GM12865 (cell line): ENCODE measurements at regions not wholly inside any gene's neighbourhood (a gene's known extent, or its start where the extent isn't known, plus 50 kb on each side); places are given as distances from the start of the nearest gene placed in this dataset.

Source experiments
- DNase-seq: peaks from one replicate; pipeline ENCODE4 v3.0.0; 2010; ENCODE audit warnings: low read depth
- H3K4me3 ChIP-seq: 2 replicates; pipeline ENCODE4 v1.5.1; 2011; ENCODE audit warnings: mild to moderate bottlenecking, low read depth, low read length, control low read depth
- TF ChIP-seq, protein P1 (sequence below): IDR thresholded peaks from 2 replicates; pipeline ENCODE4 v1.5.1; 2011; ENCODE audit warnings: low read length, control low read depth, low read depth, inconsistent platforms; ENCODE audit not compliant: insufficient read depth; ENCODE audit errors: missing control alignments

DNA sequence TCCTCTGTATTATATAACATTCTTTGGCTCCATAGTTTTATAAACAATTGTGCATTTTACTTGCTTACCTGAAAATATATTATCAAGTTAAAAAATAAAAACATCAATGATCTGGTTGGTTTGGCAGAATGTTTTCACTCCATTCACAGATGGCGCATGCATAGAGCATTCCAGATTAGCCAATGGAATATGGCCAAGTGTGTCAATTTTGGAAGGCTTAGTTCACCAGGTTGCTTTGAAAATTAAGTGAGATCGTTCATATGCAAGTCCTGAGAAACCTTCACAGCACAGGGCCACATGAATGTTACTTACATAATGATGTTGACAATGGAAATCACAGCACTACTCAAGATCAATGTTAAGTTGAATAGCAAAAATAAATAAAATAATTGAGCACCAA lies 335.7 kb downstream of the GRB14 start:
- no peak for DNase-seq
- no peak overlapping the region for H3K4me3 ChIP-seq
- TF ChIP-seq, protein P1, sequence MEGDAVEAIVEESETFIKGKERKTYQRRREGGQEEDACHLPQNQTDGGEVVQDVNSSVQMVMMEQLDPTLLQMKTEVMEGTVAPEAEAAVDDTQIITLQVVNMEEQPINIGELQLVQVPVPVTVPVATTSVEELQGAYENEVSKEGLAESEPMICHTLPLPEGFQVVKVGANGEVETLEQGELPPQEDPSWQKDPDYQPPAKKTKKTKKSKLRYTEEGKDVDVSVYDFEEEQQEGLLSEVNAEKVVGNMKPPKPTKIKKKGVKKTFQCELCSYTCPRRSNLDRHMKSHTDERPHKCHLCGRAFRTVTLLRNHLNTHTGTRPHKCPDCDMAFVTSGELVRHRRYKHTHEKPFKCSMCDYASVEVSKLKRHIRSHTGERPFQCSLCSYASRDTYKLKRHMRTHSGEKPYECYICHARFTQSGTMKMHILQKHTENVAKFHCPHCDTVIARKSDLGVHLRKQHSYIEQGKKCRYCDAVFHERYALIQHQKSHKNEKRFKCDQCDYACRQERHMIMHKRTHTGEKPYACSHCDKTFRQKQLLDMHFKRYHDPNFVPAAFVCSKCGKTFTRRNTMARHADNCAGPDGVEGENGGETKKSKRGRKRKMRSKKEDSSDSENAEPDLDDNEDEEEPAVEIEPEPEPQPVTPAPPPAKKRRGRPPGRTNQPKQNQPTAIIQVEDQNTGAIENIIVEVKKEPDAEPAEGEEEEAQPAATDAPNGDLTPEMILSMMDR: no peak

DNA sequence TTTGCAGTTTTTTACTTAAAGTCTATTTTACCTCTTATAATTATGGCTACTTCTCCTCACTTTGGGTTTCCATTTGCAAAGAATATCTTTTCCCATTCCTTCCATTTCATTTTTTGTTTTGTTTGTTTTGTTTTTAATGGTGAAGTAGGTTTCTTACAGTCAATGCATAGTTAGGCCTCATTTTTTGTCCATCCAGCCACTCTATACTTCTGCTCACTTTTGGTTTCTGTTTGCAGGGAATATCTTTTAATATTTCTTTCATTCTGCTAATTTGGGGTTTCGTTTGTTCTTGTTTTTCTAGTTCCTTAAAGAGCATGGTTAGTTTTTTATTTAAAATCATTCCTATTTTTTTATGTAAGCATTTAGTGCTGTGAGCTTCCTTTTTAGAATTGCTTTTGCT lies 339.4 kb downstream of the GRB14 start:
- TF ChIP-seq, protein P1: no peak
- DNase-seq: no peak
- H3K4me3 ChIP-seq: no peak overlapping the region

DNA sequence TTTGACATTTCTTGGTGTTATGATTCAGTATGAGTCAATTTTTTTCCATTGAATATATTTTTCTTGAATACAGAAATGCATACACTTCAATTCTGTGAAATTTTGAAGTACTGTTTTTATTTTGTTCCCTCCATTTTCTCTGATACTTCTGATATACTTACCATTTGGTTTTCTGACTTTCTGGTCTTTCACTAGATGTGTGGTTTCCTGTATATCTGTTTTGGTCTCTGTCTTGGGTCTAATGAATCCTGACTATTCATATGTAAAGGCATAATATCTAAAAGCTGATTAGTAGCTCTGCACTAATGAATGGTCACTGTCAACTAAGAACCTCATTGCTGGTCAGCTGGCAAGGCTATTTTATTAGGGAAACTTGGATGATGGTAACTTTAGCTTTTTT lies 345.6 kb downstream of the GRB14 start:
- TF ChIP-seq, protein P1: no peak

DNA sequence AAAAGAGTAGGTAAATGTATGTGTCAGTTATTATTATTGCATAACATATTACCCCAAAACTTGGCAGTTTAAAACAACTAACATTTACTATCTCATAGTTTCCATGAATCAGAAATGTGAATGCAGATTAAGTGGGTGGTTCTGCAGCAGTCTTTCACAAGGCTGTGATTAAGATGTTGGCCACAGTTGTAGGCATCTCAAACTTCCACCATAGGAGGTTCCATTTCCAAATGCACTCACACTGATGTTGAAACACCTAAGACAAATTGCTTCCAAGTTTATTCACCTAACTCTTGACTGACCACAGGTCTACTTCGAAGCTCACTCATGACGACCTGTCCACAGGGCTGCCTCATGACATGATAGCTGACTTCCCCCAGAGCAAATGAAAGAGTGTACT lies 360.8 kb downstream of the GRB14 start:
- H3K4me3 ChIP-seq: no peak overlapping the region
- no peak for DNase-seq
- TF ChIP-seq, protein P1: no peak

More for the DNA sequence above, 345.6 kb downstream of the GRB14 start:
- H3K4me3 ChIP-seq: no peak overlapping the region
- no peak for DNase-seq

DNA sequence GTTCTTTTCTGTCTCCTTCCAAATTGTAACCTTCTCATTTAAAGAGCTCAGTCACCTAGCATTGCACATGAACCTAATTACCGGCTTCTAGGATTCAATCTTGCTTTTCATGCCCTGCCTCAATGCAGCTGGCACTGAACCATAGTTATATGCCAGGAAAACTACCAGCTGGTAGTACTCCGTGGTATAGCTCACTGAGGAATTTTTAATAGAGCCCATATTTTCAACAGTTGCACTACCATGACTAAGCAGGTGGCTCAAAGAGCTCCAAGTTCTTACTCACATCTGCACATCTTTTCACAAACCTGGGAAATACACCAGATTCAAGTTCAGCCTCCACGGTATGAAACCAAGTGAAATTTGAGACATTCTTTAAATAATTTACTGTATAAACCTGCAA lies 363.5 kb downstream of the GRB14 start:
- no peak for DNase-seq
- TF ChIP-seq, protein P1: no peak

DNA sequence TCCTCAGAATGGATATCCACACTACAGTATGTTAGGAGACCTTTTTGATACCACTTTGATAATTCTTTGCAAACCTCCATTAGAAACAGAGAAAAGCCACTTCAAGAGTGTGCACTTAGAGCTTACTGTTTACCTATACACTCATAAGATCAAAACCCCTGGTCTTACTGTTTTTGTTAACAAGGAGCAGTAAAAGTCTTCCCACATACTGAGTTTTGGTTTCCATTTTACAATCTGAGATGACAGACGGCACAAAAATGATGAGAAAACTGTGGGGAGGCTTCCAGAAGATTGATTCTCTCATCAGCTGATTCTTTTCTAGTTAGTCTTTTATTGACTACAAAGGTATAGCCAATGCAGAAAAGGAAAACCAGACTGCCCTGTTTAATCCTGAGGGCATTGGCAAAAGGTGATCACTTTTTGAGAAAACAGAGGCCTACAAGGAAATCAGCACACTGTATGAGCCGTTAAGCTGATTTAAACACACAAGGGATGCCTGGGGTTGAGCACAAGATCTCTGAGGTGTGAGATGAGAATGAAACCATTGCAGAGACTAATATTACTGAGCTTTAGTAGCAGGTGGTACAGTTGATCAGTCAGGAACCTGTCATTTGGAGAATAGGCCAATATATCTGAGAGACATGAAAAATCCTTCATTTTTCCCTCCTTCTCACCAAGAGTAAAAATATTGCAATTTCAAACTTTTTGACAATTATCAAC lies 368.6 kb downstream of the GRB14 start:
- H3K4me3 ChIP-seq: no peak overlapping the region
- peak; percentile 71 for DNase-seq
- TF ChIP-seq, protein P1: no peak

More for the DNA sequence above, 363.5 kb downstream of the GRB14 start:
- no peak overlapping the region for H3K4me3 ChIP-seq

DNA sequence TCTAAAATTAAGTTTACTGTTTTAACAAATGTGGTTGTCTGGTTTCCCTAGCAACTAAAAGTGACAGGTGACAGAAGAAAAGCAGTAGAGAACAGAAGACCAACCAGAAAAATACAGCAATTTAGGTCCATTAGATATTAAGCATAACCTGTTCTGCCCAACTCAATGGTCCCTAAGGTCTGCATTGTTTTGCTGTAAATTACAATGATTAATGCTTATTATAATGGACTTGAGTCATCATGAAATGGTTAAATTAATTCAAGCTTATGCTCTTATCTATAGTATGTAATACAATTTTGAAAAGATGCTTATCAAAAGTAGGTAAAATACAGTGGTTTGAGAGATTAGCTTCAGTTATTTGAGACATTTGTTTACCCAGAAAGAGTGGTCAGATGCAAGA lies 378.0 kb downstream of the GRB14 start:
- TF ChIP-seq, protein P1: no peak
- no peak for DNase-seq
- H3K4me3 ChIP-seq: no peak overlapping the region
